HCT116 (cell line): ENCODE measurements at regions not wholly inside any gene's neighbourhood (a gene's known extent, or its start where the extent isn't known, plus 50 kb on each side); places are given as distances from the start of the nearest gene placed in this dataset.

Experiments used
- ATAC-seq: fragments of 200-7000 bp; cut with Tn5 transposase; 2 replicates; pipeline ENCODE4 v1.9.1; 2020; ENCODE audit warnings: mild to moderate bottlenecking, moderate library complexity
- BruUV-seq: library from RNA; stranded (reverse); fragments of 400-500 nt; replicated peaks from 2 replicates; lab custom pipeline; 2021; lab: Mats Ljungman, UMichigan
- CTCF ChIA-PET: fragments of 300-600 bp; sonication (Branson Sonifier 250); formaldehyde crosslinking; loops from one replicate; lab custom pipeline; 2021; ENCODE audit warnings: antibody characterized with exemption; lab: Charles Lee
- POLR2A ChIA-PET: fragments of 300-600, 350-600 bp; sonication (Branson Sonifier 250); formaldehyde crosslinking; loops from one replicate; lab custom pipeline; 2021; ENCODE audit warnings: antibody characterized with exemption; lab: Charles Lee
- RAD21 ChIA-PET, 2 experiments: fragments of 300-600 bp; sonication (Branson Sonifier 250); formaldehyde crosslinking; loops; one replicate each; lab custom pipeline; 2023; ENCODE audit warnings: low total read pairs in 2 of 2; ENCODE audit not compliant: uncharacterized antibody in 2 of 2, unreplicated experiment in 2 of 2, low non-redundant PET in 1 of 2; lab: Charles Lee
- DNase-seq: peaks from one replicate; pipeline ENCODE4 v3.0.0-alpha.2; 2010; ENCODE audit warnings: low read depth, low spot score
- H2AFZ ChIP-seq: fragments of 200-600 bp; shearing (Covaris generic), sonication (generic); 2 replicates; pipeline ENCODE4 v1.6.1; 2017; ENCODE audit warnings: low read depth, mixed run types, mixed read lengths, antibody characterized with exemption, low read length; ENCODE audit not compliant: poor library complexity, severe bottlenecking
- H3K27ac ChIP-seq: 2 replicates; pipeline ENCODE4 v1.5.1; 2012; ENCODE audit warnings: low read depth, low read length
- H3K27me3 ChIP-seq: fragments of 200-600 bp; sonication (generic); 2 replicates; pipeline ENCODE4 v1.6.1; 2016; ENCODE audit warnings: mixed run types, low read length, mixed read lengths; ENCODE audit not compliant: insufficient read depth
- H3K36me3 ChIP-seq, 2 experiments: fragments of 200-500 bp in 1 of 2; fragments of 200-600 bp in 1 of 2; sonication (Bioruptor generic) in 1 of 2; sonication (generic) in 1 of 2; 2 replicates each; pipeline versions ENCODE4 v1.5.1 to v1.6.1; 2014 to 2016; ENCODE audit warnings: low read length in 2 of 2, inconsistent platforms in 1 of 2, mixed read lengths in 1 of 2, mixed run types in 1 of 2; ENCODE audit not compliant: insufficient read depth in 2 of 2, control insufficient read depth in 1 of 2
- H3K4me1 ChIP-seq, 2 experiments: fragments of 200-600 bp in 1 of 2; sonication (generic) in 1 of 2; 2 replicates each; pipeline versions ENCODE4 v1.5.1 to v1.6.1; 2012 to 2017; ENCODE audit warnings: low read length in 2 of 2, inconsistent platforms in 1 of 2, mild to moderate bottlenecking in 1 of 2, mixed read lengths in 1 of 2, mixed run types in 1 of 2, moderate library complexity in 1 of 2; ENCODE audit not compliant: insufficient read depth in 2 of 2, control insufficient read depth in 1 of 2
- H3K4me2 ChIP-seq: fragments of 200-600 bp; sonication (generic); 2 replicates; pipeline ENCODE4 v1.6.1; 2017; ENCODE audit warnings: mixed run types, low read length, mixed read lengths
- H3K4me3 ChIP-seq, 2 experiments: fragments of 200-600 bp in 1 of 2; sonication (generic) in 1 of 2; replicated peaks in 1 of 2; 2 replicates each; pipeline ENCODE4 v1.5.1; 2011 to 2016; ENCODE audit warnings: low read length in 2 of 2, control low read depth in 1 of 2, low read depth in 1 of 2, mild to moderate bottlenecking in 1 of 2, mixed read lengths in 1 of 2, mixed run types in 1 of 2
- H3K79me2 ChIP-seq: fragments of 200-600 bp; sonication (generic); 2 replicates; pipeline ENCODE4 v1.6.1; 2017; ENCODE audit warnings: mild to moderate bottlenecking, mixed run types, low read length, moderate library complexity, mixed read lengths; ENCODE audit not compliant: insufficient read depth
- H3K9ac ChIP-seq: fragments of 200-600 bp; sonication (generic); 2 replicates; pipeline ENCODE4 v1.6.1; 2016; ENCODE audit warnings: low read length, mixed read lengths
- H3K9me2 ChIP-seq: fragments of 200-600 bp; sonication (generic), shearing (Covaris generic); 2 replicates; pipeline ENCODE4 v1.6.1; 2017; ENCODE audit warnings: mixed run types, mild to moderate bottlenecking, moderate library complexity; ENCODE audit not compliant: insufficient read depth
- H3K9me3 ChIP-seq, 2 experiments: fragments of 200-500 bp in 1 of 2; fragments of 200-600 bp in 1 of 2; sonication (Bioruptor generic) in 1 of 2; sonication (generic) in 1 of 2; 2 replicates each; pipeline ENCODE4 v1.6.1; 2014 to 2017; ENCODE audit warnings: low read length in 2 of 2, mixed read lengths in 2 of 2, inconsistent platforms in 1 of 2, low read depth in 1 of 2, mild to moderate bottlenecking in 1 of 2, mixed run types in 1 of 2, moderate library complexity in 1 of 2; ENCODE audit not compliant: control insufficient read depth in 1 of 2, insufficient read depth in 1 of 2
- H4K20me1 ChIP-seq: fragments of 200-600 bp; sonication (generic), shearing (Covaris generic); 2 replicates; pipeline ENCODE4 v1.6.1; 2017; ENCODE audit warnings: mixed run types, mild to moderate bottlenecking, moderate library complexity; ENCODE audit not compliant: insufficient read depth
- ATF3 ChIP-seq: IDR thresholded peaks from 2 replicates; pipeline ENCODE4 v1.6.1; 2012
- CBX3 ChIP-seq: IDR thresholded peaks from 2 replicates; pipeline ENCODE4 v1.6.1; 2012; ENCODE audit warnings: low read depth
- ELF1 ChIP-seq: IDR thresholded peaks from 2 replicates; pipeline ENCODE4 v1.6.1; 2012; ENCODE audit warnings: low read depth, borderline replicate concordance
- EZH2 ChIP-seq: fragments of 200-600 bp; sonication (generic); IDR thresholded peaks from 2 replicates; pipeline ENCODE4 v1.6.1; 2017; ENCODE audit warnings: antibody characterized with exemption, mixed run types
- EZH2phosphoT487 ChIP-seq: fragments of 200-600 bp; IDR thresholded peaks from 2 replicates; pipeline ENCODE4 v1.6.1; 2018; ENCODE audit warnings: antibody characterized with exemption, borderline replicate concordance
- MAX ChIP-seq: IDR thresholded peaks from 2 replicates; pipeline ENCODE4 v1.6.1; 2012
- POLR2A ChIP-seq: IDR thresholded peaks from 2 replicates; pipeline ENCODE4 v1.7.0; 2011; ENCODE audit warnings: borderline replicate concordance; ENCODE audit not compliant: insufficient read depth, insufficient read length; ENCODE audit errors: extremely low read depth
- POLR2AphosphoS5 ChIP-seq: IDR thresholded peaks from 2 replicates; pipeline ENCODE4 v1.6.1; 2011; ENCODE audit warnings: mild to moderate bottlenecking, low read depth, low read length, moderate library complexity
- SIN3A ChIP-seq: IDR thresholded peaks from 2 replicates; pipeline ENCODE4 v1.6.1; 2012; ENCODE audit warnings: low read depth
- SP1 ChIP-seq: IDR thresholded peaks from 2 replicates; pipeline ENCODE4 v1.6.1; 2012; ENCODE audit warnings: low read depth
- SRF ChIP-seq: IDR thresholded peaks from 2 replicates; pipeline ENCODE4 v1.6.1; 2012; ENCODE audit warnings: low read depth
- YY1 ChIP-seq: IDR thresholded peaks from 2 replicates; pipeline ENCODE4 v1.6.1; 2011; ENCODE audit warnings: low read length, low read depth, moderate library complexity, mild to moderate bottlenecking; ENCODE audit not compliant: insufficient replicate concordance; ENCODE audit errors: extremely low read depth
- ZFX ChIP-seq: fragments of 450-650 bp; IDR thresholded peaks from 2 replicates; pipeline ENCODE4 v1.6.1; 2017
- intact Hi-C: fragments of 100-400 bp; cut with micrococcal nuclease; formaldehyde crosslinking; loops from 2 replicates; pipeline ENCODE4 v1.10.0; 2022
- TF ChIP-seq, protein P1 (sequence below): IDR thresholded peaks from 2 replicates; pipeline ENCODE4 v1.6.1; 2012; ENCODE audit warnings: low read depth
- TF ChIP-seq, protein P2 (sequence below): IDR thresholded peaks from 2 replicates; pipeline ENCODE4 v1.6.1; 2011; ENCODE audit warnings: mild to moderate bottlenecking, low read length, moderate library complexity; ENCODE audit not compliant: insufficient replicate concordance; ENCODE audit errors: extremely low read depth

DNA sequence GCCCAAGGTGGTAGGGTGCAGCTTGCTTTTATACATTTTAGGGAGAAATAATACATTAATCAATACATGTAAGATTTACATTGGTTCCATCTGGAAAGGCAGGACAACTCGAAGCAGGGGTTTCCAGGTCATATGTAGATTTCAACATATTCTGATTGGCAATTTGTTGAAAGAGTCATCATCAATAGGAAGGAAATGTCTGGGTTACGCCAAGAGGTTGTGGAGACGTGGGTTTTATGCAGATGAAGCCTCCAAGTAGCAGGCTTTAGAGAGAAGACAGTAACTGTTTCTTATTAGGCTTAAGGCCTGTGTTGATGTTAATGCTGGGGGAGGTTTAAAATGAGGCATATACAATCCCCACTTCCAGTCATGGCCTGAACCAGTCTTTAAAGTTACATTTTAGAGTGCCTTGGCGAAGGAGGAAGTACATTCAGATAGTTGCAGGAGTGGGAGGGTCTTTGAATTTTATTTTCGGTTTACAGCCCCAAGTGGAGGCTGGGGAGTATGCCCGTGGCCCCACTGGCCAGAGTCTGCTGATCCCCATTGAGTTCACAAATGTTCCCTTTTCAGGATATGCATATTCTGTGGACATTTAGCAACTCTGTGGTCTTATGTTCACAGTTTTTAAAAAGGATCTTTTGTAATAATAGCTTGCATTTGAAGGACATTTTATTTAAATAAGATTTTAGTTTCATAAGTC lies 166.0 kb upstream of the GDF10 start:
- no peaks in the 10 kb centered on the region for H3K27me3 ChIP-seq
- intact Hi-C loops = no loop called here
- ATAC-seq (no peak), DNase-seq (no peak)
- RAD21 ChIA-PET = no interaction called here
- POLR2A ChIA-PET = no interaction called here
- BruUV-seq = no TSS peak
- no peak overlapping the region for H2AFZ ChIP-seq
- peaks cover 4 to 26% of the 10 kb centered on the region in 2 experiments for H3K4me1 ChIP-seq
- H3K27ac ChIP-seq = no peak overlapping the region
- H4K20me1 ChIP-seq = no peaks in the 10 kb centered on the region
- no peak overlapping the region for H3K9ac ChIP-seq
- no peaks in the 10 kb centered on the region for H3K36me3 ChIP-seq
- no peak overlapping the region for H3K4me3 ChIP-seq
- no peaks in the 10 kb centered on the region for H3K9me3 ChIP-seq
- CTCF ChIA-PET = no interaction called here
- no peaks in the 10 kb centered on the region for H3K9me2 ChIP-seq
- H3K4me2 ChIP-seq = no peak overlapping the region
- TF ChIP-seq SIN3A = no peak
- no peak for TF ChIP-seq ATF3
- TF ChIP-seq YY1 = no peak
- TF ChIP-seq CBX3 = no peak
- no peak for TF ChIP-seq EZH2phosphoT487
- no peak for TF ChIP-seq MAX
- TF ChIP-seq EZH2 = no peak
- no peak for TF ChIP-seq ZFX
- TF ChIP-seq, protein P1, sequence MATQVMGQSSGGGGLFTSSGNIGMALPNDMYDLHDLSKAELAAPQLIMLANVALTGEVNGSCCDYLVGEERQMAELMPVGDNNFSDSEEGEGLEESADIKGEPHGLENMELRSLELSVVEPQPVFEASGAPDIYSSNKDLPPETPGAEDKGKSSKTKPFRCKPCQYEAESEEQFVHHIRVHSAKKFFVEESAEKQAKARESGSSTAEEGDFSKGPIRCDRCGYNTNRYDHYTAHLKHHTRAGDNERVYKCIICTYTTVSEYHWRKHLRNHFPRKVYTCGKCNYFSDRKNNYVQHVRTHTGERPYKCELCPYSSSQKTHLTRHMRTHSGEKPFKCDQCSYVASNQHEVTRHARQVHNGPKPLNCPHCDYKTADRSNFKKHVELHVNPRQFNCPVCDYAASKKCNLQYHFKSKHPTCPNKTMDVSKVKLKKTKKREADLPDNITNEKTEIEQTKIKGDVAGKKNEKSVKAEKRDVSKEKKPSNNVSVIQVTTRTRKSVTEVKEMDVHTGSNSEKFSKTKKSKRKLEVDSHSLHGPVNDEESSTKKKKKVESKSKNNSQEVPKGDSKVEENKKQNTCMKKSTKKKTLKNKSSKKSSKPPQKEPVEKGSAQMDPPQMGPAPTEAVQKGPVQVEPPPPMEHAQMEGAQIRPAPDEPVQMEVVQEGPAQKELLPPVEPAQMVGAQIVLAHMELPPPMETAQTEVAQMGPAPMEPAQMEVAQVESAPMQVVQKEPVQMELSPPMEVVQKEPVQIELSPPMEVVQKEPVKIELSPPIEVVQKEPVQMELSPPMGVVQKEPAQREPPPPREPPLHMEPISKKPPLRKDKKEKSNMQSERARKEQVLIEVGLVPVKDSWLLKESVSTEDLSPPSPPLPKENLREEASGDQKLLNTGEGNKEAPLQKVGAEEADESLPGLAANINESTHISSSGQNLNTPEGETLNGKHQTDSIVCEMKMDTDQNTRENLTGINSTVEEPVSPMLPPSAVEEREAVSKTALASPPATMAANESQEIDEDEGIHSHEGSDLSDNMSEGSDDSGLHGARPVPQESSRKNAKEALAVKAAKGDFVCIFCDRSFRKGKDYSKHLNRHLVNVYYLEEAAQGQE = no peak
- TF ChIP-seq SP1 = no peak
- no peak for TF ChIP-seq POLR2A
- TF ChIP-seq, protein P2, sequence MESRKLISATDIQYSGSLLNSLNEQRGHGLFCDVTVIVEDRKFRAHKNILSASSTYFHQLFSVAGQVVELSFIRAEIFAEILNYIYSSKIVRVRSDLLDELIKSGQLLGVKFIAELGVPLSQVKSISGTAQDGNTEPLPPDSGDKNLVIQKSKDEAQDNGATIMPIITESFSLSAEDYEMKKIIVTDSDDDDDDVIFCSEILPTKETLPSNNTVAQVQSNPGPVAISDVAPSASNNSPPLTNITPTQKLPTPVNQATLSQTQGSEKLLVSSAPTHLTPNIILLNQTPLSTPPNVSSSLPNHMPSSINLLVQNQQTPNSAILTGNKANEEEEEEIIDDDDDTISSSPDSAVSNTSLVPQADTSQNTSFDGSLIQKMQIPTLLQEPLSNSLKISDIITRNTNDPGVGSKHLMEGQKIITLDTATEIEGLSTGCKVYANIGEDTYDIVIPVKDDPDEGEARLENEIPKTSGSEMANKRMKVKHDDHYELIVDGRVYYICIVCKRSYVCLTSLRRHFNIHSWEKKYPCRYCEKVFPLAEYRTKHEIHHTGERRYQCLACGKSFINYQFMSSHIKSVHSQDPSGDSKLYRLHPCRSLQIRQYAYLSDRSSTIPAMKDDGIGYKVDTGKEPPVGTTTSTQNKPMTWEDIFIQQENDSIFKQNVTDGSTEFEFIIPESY = no peak
- TF ChIP-seq SRF = no peak
- no peak for TF ChIP-seq ELF1
- TF ChIP-seq POLR2AphosphoS5 = no peak
- H3K79me2 ChIP-seq = no peaks in the 10 kb centered on the region
